Neural progenitor cell (in vitro differentiated cells): ENCODE measurements at regions not wholly inside any gene's neighbourhood (a gene's known extent, or its start where the extent isn't known, plus 50 kb on each side); places are given as distances from the start of the nearest gene placed in this dataset.

Experiments
- EZH2 ChIP-seq: fragments of 200-600 bp; sonication (generic); IDR thresholded peaks from 2 replicates; pipeline ENCODE4 v1.6.1; 2017; ENCODE audit warnings: antibody characterized with exemption, mild to moderate bottlenecking, moderate library complexity
- TF ChIP-seq, protein P1 (sequence below): fragments of 200-600 bp; sonication (generic); IDR thresholded peaks from 2 replicates; pipeline ENCODE4 v1.5.1; 2017; ENCODE audit warnings: antibody characterized with exemption, mild to moderate bottlenecking

DNA sequence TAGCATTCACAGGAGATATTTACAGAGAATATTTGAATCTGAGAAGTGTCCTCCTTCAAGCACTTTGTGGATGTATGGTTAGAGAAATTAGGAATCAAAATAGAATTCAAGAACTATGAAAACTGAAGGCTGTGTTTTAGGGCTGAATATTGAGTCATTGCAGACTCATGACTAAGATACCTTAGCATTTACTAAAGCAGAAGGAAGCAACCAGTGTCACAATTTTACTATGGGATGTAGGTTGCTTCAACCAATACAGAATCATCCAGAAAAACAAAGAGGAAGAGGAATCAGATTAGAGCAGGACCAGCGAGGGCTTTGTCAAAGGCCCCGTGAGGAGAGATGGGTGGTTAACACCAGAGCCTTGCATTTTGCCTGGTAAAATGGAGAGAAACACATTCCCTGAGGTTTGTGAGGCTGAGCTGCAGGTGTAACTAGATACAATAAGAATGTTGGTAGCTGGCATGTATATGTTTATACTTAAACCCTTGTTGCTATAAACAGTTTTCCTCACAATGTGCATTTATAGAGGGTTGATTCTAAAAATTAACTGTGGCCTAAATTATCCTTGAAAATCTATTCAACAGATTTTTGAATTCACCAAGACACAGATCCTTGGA, 518.1 kb downstream of the AGTPBP1 start:
- TF ChIP-seq, protein P1, sequence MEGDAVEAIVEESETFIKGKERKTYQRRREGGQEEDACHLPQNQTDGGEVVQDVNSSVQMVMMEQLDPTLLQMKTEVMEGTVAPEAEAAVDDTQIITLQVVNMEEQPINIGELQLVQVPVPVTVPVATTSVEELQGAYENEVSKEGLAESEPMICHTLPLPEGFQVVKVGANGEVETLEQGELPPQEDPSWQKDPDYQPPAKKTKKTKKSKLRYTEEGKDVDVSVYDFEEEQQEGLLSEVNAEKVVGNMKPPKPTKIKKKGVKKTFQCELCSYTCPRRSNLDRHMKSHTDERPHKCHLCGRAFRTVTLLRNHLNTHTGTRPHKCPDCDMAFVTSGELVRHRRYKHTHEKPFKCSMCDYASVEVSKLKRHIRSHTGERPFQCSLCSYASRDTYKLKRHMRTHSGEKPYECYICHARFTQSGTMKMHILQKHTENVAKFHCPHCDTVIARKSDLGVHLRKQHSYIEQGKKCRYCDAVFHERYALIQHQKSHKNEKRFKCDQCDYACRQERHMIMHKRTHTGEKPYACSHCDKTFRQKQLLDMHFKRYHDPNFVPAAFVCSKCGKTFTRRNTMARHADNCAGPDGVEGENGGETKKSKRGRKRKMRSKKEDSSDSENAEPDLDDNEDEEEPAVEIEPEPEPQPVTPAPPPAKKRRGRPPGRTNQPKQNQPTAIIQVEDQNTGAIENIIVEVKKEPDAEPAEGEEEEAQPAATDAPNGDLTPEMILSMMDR: no peak
- no peak for TF ChIP-seq EZH2
